ENCODE measurements at regions not wholly inside any gene's neighbourhood (a gene's known extent, or its start where the extent isn't known, plus 50 kb on each side); places are given as distances from the start of the nearest gene placed in this dataset.

GRCh38 chr2:17163638-17164037 lies 354.6 kb downstream of the RAD51AP2 start:
- Histone ChIP-seq H3K4me3 (ENCODE audit: low read depth, low read length) (no peak overlapping the region), H3K27me3 (ENCODE audit: control insufficient read depth, insufficient read depth, low read length) (no peaks in the 10 kb centered on the region), H3K36me3 (ENCODE audit: control insufficient read depth, insufficient read depth, low read length) (no peaks in the 10 kb centered on the region)
- POLR2A ChIA-PET: no interaction called here
- no peak for DNase-seq (ENCODE audit: low read depth)
- CTCF ChIA-PET: no interaction called here
- TF ChIP-seq CTCF (IDR thresholded peaks at IDR 0.05; ENCODE audit: insufficient read depth, low read depth, low read length): no peak

GRCh38 chr2:17162713-17163112 lies 355.5 kb downstream of the RAD51AP2 start:
- H3K4me3 ChIP-seq (ENCODE audit: low read depth, low read length): no peak overlapping the region
- no peak for DNase-seq (ENCODE audit: low read depth)
- no peaks in the 10 kb centered on the region for H3K27me3 ChIP-seq (ENCODE audit: control insufficient read depth, insufficient read depth, low read length)
- ChIA-PET CTCF (no interaction called here), POLR2A (no interaction called here)
- no peaks in the 10 kb centered on the region for H3K36me3 ChIP-seq (ENCODE audit: control insufficient read depth, insufficient read depth, low read length)
- TF ChIP-seq CTCF (IDR thresholded peaks at IDR 0.05; ENCODE audit: insufficient read depth, low read depth, low read length): no peak

GRCh38 chr2:17160594-17160993 lies 357.6 kb downstream of the RAD51AP2 start:
- Histone ChIP-seq H3K27me3 (ENCODE audit: control insufficient read depth, insufficient read depth, low read length) (no peaks in the 10 kb centered on the region), H3K36me3 (ENCODE audit: control insufficient read depth, insufficient read depth, low read length) (no peaks in the 10 kb centered on the region), H3K4me3 (ENCODE audit: low read depth, low read length) (no peak overlapping the region)
- CTCF ChIA-PET: no interaction called here
- POLR2A ChIA-PET: no interaction called here
- TF ChIP-seq CTCF (IDR thresholded peaks at IDR 0.05; ENCODE audit: insufficient read depth, low read depth, low read length): no peak
- DNase-seq (ENCODE audit: low read depth): no peak

DNA sequence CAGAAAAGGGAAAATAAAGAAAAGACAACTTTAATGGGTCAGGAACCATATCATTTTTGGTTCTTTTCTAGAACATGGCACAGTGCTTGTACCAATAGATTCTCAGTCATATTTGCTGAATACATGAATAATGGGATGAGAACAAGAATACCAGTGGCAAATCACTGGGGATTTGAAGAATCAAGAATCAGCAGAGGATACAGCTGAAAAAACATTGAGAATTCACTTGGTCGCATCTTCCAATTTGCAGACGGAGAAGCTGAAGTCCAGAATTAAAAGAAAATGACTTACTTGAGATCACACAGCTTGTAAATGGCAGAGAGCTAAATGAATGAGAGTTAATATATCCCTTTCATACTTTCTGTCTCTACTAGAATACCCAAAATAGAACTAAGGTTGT lies 362.2 kb downstream of the RAD51AP2 start:
- Histone ChIP-seq H3K27me3 (ENCODE audit: control insufficient read depth, insufficient read depth, low read length) (no peaks in the 10 kb centered on the region), H3K4me3 (ENCODE audit: low read depth, low read length) (no peak overlapping the region), H3K36me3 (ENCODE audit: control insufficient read depth, insufficient read depth, low read length) (no peaks in the 10 kb centered on the region)
- CTCF ChIA-PET: no interaction called here
- POLR2A ChIA-PET: no interaction called here
- DNase-seq (ENCODE audit: low read depth): no peak
- TF ChIP-seq CTCF (IDR thresholded peaks at IDR 0.05; ENCODE audit: insufficient read depth, low read depth, low read length): no peak

- Histone ChIP-seq H3K36me3 (ENCODE audit: control insufficient read depth, insufficient read depth, low read length) (no peaks in the 10 kb centered on the region), H3K27me3 (ENCODE audit: control insufficient read depth, insufficient read depth, low read length) (no peaks in the 10 kb centered on the region), H3K4me3 (ENCODE audit: low read depth, low read length) (no peak overlapping the region)
- POLR2A ChIA-PET: no interaction called here
- CTCF ChIA-PET: interaction anchor here (0.9 kb wide), 1 partner anchor 417 kb away, joined by 3 read pairs; no protein-coding TSS in a partner anchor
- no peak for TF ChIP-seq CTCF (IDR thresholded peaks at IDR 0.05; ENCODE audit: insufficient read depth, low read depth, low read length)
- DNase-seq (ENCODE audit: low read depth): no peak
Measured at GRCh38 chr2:17149945-17150344, 368.3 kb downstream of the RAD51AP2 start.

Measured in BJ (cell line).